Fibroblast of mammary gland (primary cell): ENCODE measurements at regions not wholly inside any gene's neighbourhood (a gene's known extent, or its start where the extent isn't known, plus 50 kb on each side); places are given as distances from the start of the nearest gene placed in this dataset.
"Not testable (repeated sequence)": the region's sequence is repeated elsewhere in the genome, so short reads cannot be mapped to it uniquely, and the experiment has no call there.

Experiments
- DNase-seq: peaks from one replicate; pipeline ENCODE4 v3.0.0-alpha.2; 2010; ENCODE audit warnings: low read depth
- H3K4me3 ChIP-seq: 2 replicates; pipeline ENCODE4 v1.5.1; 2011; ENCODE audit warnings: low read depth, mild to moderate bottlenecking, low read length, moderate library complexity; ENCODE audit not compliant: control insufficient read depth
- CTCF ChIP-seq: conservative IDR thresholded peaks from 2 replicates; pipeline ENCODE4 v1.5.1; 2011; ENCODE audit warnings: low read depth, low read length, inconsistent platforms; ENCODE audit not compliant: control insufficient read depth, insufficient read depth

GRCh38 chr1:209160230-209160629 is 423.3 kb upstream of the CAMK1G start:
- H3K4me3 ChIP-seq = no peak overlapping the region
- no peak for TF ChIP-seq CTCF
- DNase-seq = no peak

- H3K4me3 ChIP-seq = no peak overlapping the region
- TF ChIP-seq CTCF = no peak
- DNase-seq = no peak
Measured at GRCh38 chr1:209162651-209163050, 420.9 kb upstream of the CAMK1G start.

- peak; percentile 43 for DNase-seq
- no peak for TF ChIP-seq CTCF
Measured at GRCh38 chr1:209168204-209168603, 415.3 kb upstream of the CAMK1G start.

GRCh38 chr1:209171151-209171550 is 412.4 kb upstream of the CAMK1G start:
- TF ChIP-seq CTCF = no peak
- H3K4me3 ChIP-seq = no peak overlapping the region
- no peak for DNase-seq

More at GRCh38 chr1:209168204-209168603, 415.3 kb upstream of the CAMK1G start:
- no peak overlapping the region for H3K4me3 ChIP-seq

- DNase-seq = no peak
- no peak for TF ChIP-seq CTCF
- H3K4me3 ChIP-seq = no peak overlapping the region
Measured at GRCh38 chr1:209172286-209172685, 411.2 kb upstream of the CAMK1G start.

- peak; percentile 17 for DNase-seq
- H3K4me3 ChIP-seq = not testable (repeated sequence)
Measured at GRCh38 chr1:209172792-209173542, 410.5 kb upstream of the CAMK1G start.

GRCh38 chr1:209173796-209174195 is 409.7 kb upstream of the CAMK1G start:
- not testable (repeated sequence) for DNase-seq, H3K4me3 ChIP-seq

- no peak for DNase-seq
- no peak for TF ChIP-seq CTCF
- no peak overlapping the region for H3K4me3 ChIP-seq
Measured at GRCh38 chr1:209176866-209177430, 406.6 kb upstream of the CAMK1G start.
